Activated CD4-positive, alpha-beta T cell treated with anti-CD3 and anti-CD28 coated beads, Interleukin-2, amount 50 U/mL, for 1 hour (primary cell): ENCODE measurements at regions not wholly inside any gene's neighbourhood (a gene's known extent, or its start where the extent isn't known, plus 50 kb on each side); places are given as distances from the start of the nearest gene placed in this dataset.

ENCODE experiments used
- DNase-seq: peaks from one replicate; pipeline ENCODE4 v3.0.0-alpha.2; 2020

DNA sequence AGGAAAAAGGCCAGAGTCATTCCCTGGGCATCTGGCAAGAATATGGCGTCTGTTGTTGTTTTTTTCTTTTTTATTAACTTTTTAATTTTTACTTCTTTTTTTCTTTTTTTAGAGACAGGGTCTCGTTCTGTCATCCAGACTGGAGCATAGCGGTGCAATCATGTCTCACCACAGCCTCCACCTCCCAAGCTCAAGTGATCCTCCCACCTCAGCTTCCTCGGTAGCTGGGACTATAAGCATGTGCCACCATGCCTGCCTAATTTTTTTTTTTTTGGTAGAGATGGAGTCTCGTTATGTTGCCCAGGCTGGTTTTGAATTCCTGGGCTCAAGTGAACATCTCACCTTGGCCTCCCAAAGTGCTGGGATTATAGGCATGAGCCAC is 54.0 kb upstream of the PRDM11 start:
- no peak for DNase-seq

DNA sequence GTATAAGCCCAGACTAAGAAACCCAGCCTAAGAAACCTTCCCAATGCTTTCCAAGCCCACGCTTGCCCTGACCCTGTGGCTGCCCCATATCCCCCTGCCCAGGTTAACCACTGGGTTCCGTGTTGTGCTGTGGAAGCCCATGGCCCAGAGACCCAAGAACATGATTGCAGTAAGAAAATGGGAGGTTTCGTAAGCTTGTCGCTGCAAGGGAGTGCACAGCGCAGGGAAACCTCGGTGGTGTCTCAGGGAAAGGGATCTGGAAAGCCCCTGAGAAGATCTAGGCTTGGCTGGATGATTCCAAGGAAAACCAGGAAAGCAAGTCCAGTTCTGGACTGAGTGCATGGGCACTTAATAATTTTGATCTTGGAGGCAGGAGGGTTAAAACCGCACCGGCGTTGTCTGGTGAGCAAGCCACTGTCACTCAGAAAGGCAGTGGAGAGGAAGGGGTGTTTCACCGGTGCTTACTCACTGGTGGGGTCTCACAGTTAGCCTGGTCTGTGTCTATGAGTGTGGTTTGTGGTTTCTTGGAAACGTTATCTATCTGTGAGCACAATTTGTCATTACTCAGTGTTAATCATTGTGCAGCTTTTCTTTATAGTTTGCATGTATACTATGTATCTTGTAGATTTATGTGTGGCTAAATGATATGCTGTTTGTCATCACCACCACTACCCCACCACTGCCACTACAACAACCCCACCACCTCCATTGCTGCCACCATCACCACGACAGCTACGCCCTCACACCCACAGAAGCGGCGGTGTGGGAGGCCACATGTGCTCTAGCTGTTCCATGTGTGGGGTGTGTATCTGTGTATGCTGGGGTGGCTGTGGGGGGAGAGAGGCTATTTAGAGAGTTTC is 53.3 kb upstream of the PRDM11 start:
- DNase-seq: no peak

DNA sequence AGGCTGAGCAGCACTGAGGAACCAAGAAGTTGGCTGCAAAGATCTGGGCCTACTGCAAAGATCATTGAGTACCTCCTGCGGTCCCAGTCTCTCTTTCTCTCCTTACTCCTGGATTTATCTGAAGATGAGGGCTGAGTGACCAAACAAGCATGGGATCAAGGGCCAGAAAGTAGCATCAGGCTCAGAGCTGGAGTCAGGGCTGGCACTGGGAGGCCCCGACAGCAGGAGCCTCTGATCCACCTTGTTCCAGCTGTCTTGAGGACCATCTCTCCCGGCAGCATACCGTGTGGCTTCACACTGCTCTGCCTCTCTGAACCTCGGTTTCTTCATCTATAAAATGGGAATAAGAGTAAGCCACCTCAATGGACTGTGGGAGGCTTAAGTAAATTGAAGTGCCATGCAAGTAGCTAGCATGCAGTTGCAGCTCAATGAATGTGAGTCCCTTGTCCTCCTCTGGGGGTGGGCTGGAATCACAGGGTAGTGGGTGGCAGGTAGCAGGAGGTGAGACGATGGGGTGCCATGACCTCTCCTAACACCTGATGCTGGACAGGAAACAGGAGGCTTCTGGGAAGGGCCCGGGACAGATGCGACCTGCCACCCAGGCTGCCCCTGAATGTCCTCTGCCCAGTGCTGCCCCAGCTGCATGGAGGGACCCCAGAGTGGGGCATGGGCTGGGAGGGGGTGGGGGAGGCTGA is 52.5 kb upstream of the PRDM11 start:
- no peak for DNase-seq

GRCh38 chr11:45094958-45095690 is 51.3 kb upstream of the PRDM11 start:
- no peak for DNase-seq

- DNase-seq: no peak
Measured at GRCh38 chr11:45095691-45096010, 50.8 kb upstream of the PRDM11 start.

DNA sequence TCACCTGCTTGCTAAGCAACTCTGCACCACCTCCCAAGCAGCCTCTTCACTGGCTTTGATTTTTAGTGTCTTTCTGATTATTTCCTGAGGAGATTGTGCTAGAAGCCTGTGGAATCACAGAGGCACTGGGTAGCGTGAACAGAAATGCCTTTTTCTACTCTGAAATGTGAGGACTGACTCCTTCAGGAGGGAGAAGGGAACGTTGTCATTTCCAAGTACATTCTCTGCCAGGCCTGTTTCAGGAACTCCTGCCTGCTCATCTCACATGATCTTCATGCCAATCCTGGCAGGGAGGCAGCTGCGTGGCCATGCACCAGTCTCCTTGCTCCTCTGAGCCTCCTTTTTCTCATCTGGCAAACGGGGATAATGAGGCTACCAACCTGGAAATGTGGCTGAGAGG is 49.8 kb upstream of the PRDM11 start:
- DNase-seq: no peak
